ENCODE measurements at regions not wholly inside any gene's neighbourhood (a gene's known extent, or its start where the extent isn't known, plus 50 kb on each side); places are given as distances from the start of the nearest gene placed in this dataset.

DNA sequence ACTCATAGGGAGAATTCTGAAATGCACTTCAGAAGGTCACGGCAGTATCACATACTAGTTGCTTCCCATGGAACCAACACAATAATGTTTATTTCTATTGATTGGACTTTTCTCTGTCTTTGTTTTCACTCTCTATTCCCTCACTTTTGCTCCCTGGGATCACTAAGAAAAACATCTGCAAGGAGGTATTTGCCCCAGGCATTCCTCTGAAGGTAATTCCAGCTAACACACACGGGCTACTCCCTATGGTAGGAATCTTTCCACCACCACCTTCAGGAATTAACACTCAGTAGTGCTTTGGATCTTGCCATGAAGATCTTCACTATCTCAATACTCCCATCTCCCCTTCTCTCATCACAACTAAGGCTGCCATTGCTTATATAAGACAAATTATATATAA is 353.3 kb downstream of the DSC3 start:
- ChIA-PET CTCF (no interaction called here), SMC1A (ENCODE audit: uncharacterized antibody, unreplicated experiment) (interaction anchor here (1.3 kb wide), 1 partner anchor 9 kb away, joined by 3 read pairs; no protein-coding TSS in a partner anchor), POLR2A (no interaction called here), RAD21 (ENCODE audit: unreplicated experiment) (no interaction called here)
- Histone ChIP-seq H3K9me3 (replicated peaks; ENCODE audit: control insufficient read depth, insufficient read depth, low read length) (no peaks in the 10 kb centered on the region), H3K27ac (ENCODE audit: control insufficient read depth, insufficient read depth) (no peak overlapping the region), H3K4me2 (ENCODE audit: control insufficient read depth, insufficient read depth) (no peak overlapping the region), H3K27me3 (replicated peaks in 1 of 2; ENCODE audit: control insufficient read depth in 2 of 2, insufficient read depth in 2 of 2, low read length in 1 of 2) (no peaks in the 10 kb centered on the region), H3K79me2 (ENCODE audit: control insufficient read depth, insufficient read depth, low read length) (no peaks in the 10 kb centered on the region), H3K36me3 (ENCODE audit: control insufficient read depth in 2 of 2, insufficient read depth in 2 of 2, low read length in 1 of 2) (no peaks in the 10 kb centered on the region), H3K4me3 (no peak overlapping the region), H3K9ac (ENCODE audit: control insufficient read depth, insufficient read depth, low read length) (no peak overlapping the region), H3K4me1 (ENCODE audit: control insufficient read depth, insufficient read depth, low read length) (no peaks in the 10 kb centered on the region), H2AFZ (ENCODE audit: control insufficient read depth, low read depth, low read length) (no peak overlapping the region), H4K20me1 (ENCODE audit: control insufficient read depth, insufficient read depth) (no peaks in the 10 kb centered on the region)
- no TSS peak for BruUV-seq (replicated peaks)
- no peak for ATAC-seq
- DNase-seq (ENCODE audit: low read depth, low spot score), result no peak
- no peak for TF ChIP-seq FOXM1 (IDR thresholded peaks at IDR 0.05; ENCODE audit: low read depth, low read length)
- no peak for TF ChIP-seq ATF7 (IDR thresholded peaks at IDR 0.05; ENCODE audit: low read depth)
- no peak for TF ChIP-seq DPF2 (IDR thresholded peaks at IDR 0.05)
- no peak for TF ChIP-seq MEF2A (IDR thresholded peaks at IDR 0.05; ENCODE audit: insufficient read depth, low read depth, low read length)
- TF ChIP-seq POU2F2 (IDR thresholded peaks at IDR 0.05; ENCODE audit: borderline replicate concordance, low read depth, low read length), result no peak
- no peak for TF ChIP-seq SMAD5 (IDR thresholded peaks at IDR 0.05; ENCODE audit: low read depth)
- no peak for TF ChIP-seq NBN (IDR thresholded peaks at IDR 0.05)
- no peak for TF ChIP-seq CBX5 (IDR thresholded peaks at IDR 0.05; ENCODE audit: low read depth)
- WGBS (ENCODE audit: insufficient coverage, insufficient replicate concordance, low lambda C conversion rate, missing lambda C conversion rate), result 2% methylated on average over 2 of the region's 2 CpGs
- in situ Hi-C loops (cut with MboI), result no loop called here
- no peak for FAIRE-seq
- intact Hi-C loops (cut with micrococcal nuclease; ENCODE audit: unreplicated experiment), result no loop called here

DNA sequence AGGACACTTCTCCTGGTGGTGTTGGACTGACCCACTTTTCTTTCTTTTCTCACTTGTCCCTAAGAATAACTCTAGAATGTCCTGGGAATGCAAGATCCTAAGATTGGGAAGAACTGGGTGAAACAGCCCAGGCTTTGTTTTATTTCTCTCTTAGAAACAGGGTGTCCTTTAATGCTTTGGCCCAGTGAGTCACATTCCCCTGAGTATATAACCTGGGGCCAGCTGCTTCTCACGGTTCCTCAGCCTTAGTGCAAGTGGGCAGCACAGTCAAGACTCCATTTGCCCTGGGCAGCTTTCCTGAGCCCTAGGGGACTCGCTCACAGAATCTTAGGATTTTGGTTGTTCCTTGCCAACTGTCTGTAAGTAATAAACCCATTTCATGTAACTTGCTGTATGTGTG is 355.0 kb downstream of the DSC3 start:
- no peak for FAIRE-seq
- TF ChIP-seq FOXM1 (IDR thresholded peaks at IDR 0.05; ENCODE audit: low read depth, low read length), result no peak
- TF ChIP-seq, protein P1, sequence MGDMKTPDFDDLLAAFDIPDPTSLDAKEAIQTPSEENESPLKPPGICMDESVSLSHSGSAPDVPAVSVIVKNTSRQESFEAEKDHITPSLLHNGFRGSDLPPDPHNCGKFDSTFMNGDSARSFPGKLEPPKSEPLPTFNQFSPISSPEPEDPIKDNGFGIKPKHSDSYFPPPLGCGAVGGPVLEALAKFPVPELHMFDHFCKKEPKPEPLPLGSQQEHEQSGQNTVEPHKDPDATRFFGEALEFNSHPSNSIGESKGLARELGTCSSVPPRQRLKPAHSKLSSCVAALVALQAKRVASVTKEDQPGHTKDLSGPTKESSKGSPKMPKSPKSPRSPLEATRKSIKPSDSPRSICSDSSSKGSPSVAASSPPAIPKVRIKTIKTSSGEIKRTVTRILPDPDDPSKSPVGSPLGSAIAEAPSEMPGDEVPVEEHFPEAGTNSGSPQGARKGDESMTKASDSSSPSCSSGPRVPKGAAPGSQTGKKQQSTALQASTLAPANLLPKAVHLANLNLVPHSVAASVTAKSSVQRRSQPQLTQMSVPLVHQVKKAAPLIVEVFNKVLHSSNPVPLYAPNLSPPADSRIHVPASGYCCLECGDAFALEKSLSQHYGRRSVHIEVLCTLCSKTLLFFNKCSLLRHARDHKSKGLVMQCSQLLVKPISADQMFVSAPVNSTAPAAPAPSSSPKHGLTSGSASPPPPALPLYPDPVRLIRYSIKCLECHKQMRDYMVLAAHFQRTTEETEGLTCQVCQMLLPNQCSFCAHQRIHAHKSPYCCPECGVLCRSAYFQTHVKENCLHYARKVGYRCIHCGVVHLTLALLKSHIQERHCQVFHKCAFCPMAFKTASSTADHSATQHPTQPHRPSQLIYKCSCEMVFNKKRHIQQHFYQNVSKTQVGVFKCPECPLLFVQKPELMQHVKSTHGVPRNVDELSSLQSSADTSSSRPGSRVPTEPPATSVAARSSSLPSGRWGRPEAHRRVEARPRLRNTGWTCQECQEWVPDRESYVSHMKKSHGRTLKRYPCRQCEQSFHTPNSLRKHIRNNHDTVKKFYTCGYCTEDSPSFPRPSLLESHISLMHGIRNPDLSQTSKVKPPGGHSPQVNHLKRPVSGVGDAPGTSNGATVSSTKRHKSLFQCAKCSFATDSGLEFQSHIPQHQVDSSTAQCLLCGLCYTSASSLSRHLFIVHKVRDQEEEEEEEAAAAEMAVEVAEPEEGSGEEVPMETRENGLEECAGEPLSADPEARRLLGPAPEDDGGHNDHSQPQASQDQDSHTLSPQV (IDR thresholded peaks at IDR 0.05), result no peak
- TF ChIP-seq, protein P2, sequence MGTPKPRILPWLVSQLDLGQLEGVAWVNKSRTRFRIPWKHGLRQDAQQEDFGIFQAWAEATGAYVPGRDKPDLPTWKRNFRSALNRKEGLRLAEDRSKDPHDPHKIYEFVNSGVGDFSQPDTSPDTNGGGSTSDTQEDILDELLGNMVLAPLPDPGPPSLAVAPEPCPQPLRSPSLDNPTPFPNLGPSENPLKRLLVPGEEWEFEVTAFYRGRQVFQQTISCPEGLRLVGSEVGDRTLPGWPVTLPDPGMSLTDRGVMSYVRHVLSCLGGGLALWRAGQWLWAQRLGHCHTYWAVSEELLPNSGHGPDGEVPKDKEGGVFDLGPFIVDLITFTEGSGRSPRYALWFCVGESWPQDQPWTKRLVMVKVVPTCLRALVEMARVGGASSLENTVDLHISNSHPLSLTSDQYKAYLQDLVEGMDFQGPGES (IDR thresholded peaks at IDR 0.05), result no peak
- TF ChIP-seq, protein P3, sequence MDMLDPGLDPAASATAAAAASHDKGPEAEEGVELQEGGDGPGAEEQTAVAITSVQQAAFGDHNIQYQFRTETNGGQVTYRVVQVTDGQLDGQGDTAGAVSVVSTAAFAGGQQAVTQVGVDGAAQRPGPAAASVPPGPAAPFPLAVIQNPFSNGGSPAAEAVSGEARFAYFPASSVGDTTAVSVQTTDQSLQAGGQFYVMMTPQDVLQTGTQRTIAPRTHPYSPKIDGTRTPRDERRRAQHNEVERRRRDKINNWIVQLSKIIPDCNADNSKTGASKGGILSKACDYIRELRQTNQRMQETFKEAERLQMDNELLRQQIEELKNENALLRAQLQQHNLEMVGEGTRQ (IDR thresholded peaks at IDR 0.05; ENCODE audit: borderline replicate concordance, low read depth, low read length), result no peak
- no peak for TF ChIP-seq CHD4 (IDR thresholded peaks at IDR 0.05)
- TF ChIP-seq PAX5 (IDR thresholded peaks at IDR 0.05; ENCODE audit: borderline replicate concordance, low read depth, low read length), result no peak
- TF ChIP-seq RBBP5 (conservative IDR thresholded peaks at IDR 0.05), result no peak
- no peak for TF ChIP-seq BCL11A (IDR thresholded peaks at IDR 0.05; ENCODE audit: low read depth, low read length)

More for the DNA sequence above, 355.0 kb downstream of the DSC3 start:
- no peak overlapping the region for H3K4me3 ChIP-seq
- H3K36me3 ChIP-seq (ENCODE audit: control insufficient read depth in 2 of 2, insufficient read depth in 2 of 2, low read length in 1 of 2), result no peaks in the 10 kb centered on the region
- H3K27ac ChIP-seq (ENCODE audit: control insufficient read depth, insufficient read depth), result no peak overlapping the region
- POLR2A ChIA-PET, result no interaction called here
- CTCF ChIA-PET, result no interaction called here
- in situ Hi-C loops (cut with MboI) (no loop called here), intact Hi-C loops (cut with micrococcal nuclease; ENCODE audit: unreplicated experiment) (no loop called here)
- DNase-seq (ENCODE audit: low read depth, low spot score), result no peak
- no peaks in the 10 kb centered on the region for H4K20me1 ChIP-seq (ENCODE audit: control insufficient read depth, insufficient read depth)
- RAD21 ChIA-PET (ENCODE audit: unreplicated experiment), result no interaction called here
- BruUV-seq (replicated peaks), result no TSS peak
- no peak overlapping the region for H2AFZ ChIP-seq (ENCODE audit: control insufficient read depth, low read depth, low read length)
- H3K27me3 ChIP-seq (replicated peaks in 1 of 2; ENCODE audit: control insufficient read depth in 2 of 2, insufficient read depth in 2 of 2, low read length in 1 of 2), result no peaks in the 10 kb centered on the region
- no peak for ATAC-seq
- H3K9ac ChIP-seq (ENCODE audit: control insufficient read depth, insufficient read depth, low read length), result no peak overlapping the region
- SMC1A ChIA-PET (ENCODE audit: uncharacterized antibody, unreplicated experiment), result interaction anchor here (1.1 kb wide), 1 partner anchor 23 kb away, joined by 4 read pairs; no protein-coding TSS in a partner anchor
- 2% methylated on average over 2 of the region's 2 CpGs for WGBS (ENCODE audit: insufficient coverage, insufficient replicate concordance, low lambda C conversion rate, missing lambda C conversion rate)
- H3K79me2 ChIP-seq (ENCODE audit: control insufficient read depth, insufficient read depth, low read length), result no peaks in the 10 kb centered on the region
- no peaks in the 10 kb centered on the region for H3K4me1 ChIP-seq (ENCODE audit: control insufficient read depth, insufficient read depth, low read length)
- no peaks in the 10 kb centered on the region for H3K9me3 ChIP-seq (replicated peaks; ENCODE audit: control insufficient read depth, insufficient read depth, low read length)
- H3K4me2 ChIP-seq (ENCODE audit: control insufficient read depth, insufficient read depth), result no peak overlapping the region
